ENCODE measurements at regions not wholly inside any gene's neighbourhood (a gene's known extent, or its start where the extent isn't known, plus 50 kb on each side); places are given as distances from the start of the nearest gene placed in this dataset.

DNA sequence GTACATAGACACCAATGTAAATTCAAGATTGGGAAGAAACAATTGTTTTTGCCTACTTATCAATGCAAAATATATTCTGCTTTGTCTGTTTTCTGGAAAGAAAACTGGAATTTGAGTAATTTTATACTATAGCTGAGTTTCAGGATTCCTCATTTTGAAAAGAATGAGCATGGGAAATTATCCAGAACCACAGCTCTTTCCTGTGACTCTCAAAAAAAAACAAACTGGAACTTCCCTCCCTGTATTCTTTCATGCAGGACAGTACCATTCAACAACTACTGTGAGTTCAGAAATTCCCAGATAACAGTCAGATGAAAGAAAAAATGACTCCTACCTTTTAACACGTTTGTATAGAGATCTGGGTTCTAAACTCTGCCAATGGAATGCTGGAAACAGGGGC lies 372.4 kb downstream of the TGFB2 start:
- 81% methylated on average over 1 of the region's 1 CpG; no CpG with 5 or more reads in 1 of the 2 experiments for WGBS, 2 experiments (ENCODE audit: extremely low coverage in 1 of 2, insufficient coverage in 1 of 2, insufficient read length in 1 of 2, insufficient replicate concordance in 2 of 2, low coverage in 1 of 2, low lambda C conversion rate in 2 of 2, missing lambda C conversion rate in 1 of 2)
- H4K5ac ChIP-seq (ENCODE audit: insufficient read length, low read depth, low read length), result no peak overlapping the region
- DNase-seq (ENCODE audit: low read depth in 1 of 2, low spot score in 2 of 2) (no peak), FAIRE-seq (no peak)
- no peaks in the 10 kb centered on the region for H3K79me2 ChIP-seq (ENCODE audit: control insufficient read depth in 1 of 2, insufficient read depth in 2 of 2, low read length in 2 of 2)
- H3K56ac ChIP-seq (replicated peaks; ENCODE audit: insufficient read length, low read depth, low read length), result no peak overlapping the region
- H2BK20ac ChIP-seq (ENCODE audit: low read length), result no peak overlapping the region
- no peaks in the 10 kb centered on the region for H3K4me1 ChIP-seq (replicated peaks in 1 of 4; ENCODE audit: control insufficient read depth in 3 of 4, insufficient read depth in 4 of 4, low read length in 3 of 4)
- H2BK12ac ChIP-seq (ENCODE audit: low read depth, low read length), result no peak overlapping the region
- H3K27me3 ChIP-seq (replicated peaks in 1 of 4; ENCODE audit: control insufficient read depth in 3 of 4, extremely low read depth in 1 of 4, insufficient read depth in 3 of 4, low read length in 3 of 4), result peaks cover 0 to 1% (median 0%) of the 10 kb centered on the region in 4 experiments; a peak in 1 of 7 replicates
- no peak overlapping the region for H2BK15ac ChIP-seq (ENCODE audit: low read length)
- CTCF ChIA-PET (ENCODE audit: partially characterized antibody), result no interaction called here
- no peak overlapping the region for H3K4ac ChIP-seq (replicated peaks; ENCODE audit: insufficient read length, low read depth, low read length)
- no peaks in the 10 kb centered on the region for H4K20me1 ChIP-seq (replicated peaks in 1 of 2; ENCODE audit: control insufficient read depth in 1 of 2, insufficient read depth in 2 of 2, low read length in 2 of 2)
- H3K23me2 ChIP-seq (ENCODE audit: low read depth, low read length), result no peaks in the 10 kb centered on the region
- H3K9me3 ChIP-seq (ENCODE audit: insufficient read depth in 2 of 2, low read depth in 1 of 2, low read length in 1 of 2), result no peaks in the 10 kb centered on the region; a peak in 1 of 4 replicates
- H3K79me1 ChIP-seq (ENCODE audit: low read depth, low read length), result no peaks in the 10 kb centered on the region
- no peak overlapping the region for H2AFZ ChIP-seq (ENCODE audit: low read length)
- no peak overlapping the region for H3K27ac ChIP-seq (ENCODE audit: low read depth, low read length)
- H3K36me3 ChIP-seq (ENCODE audit: control insufficient read depth in 2 of 4, insufficient read depth in 4 of 4, low read length in 3 of 4), result no peaks in the 10 kb centered on the region
- H4K91ac ChIP-seq (replicated peaks; ENCODE audit: insufficient read length, low read length), result no peak overlapping the region
- H3K14ac ChIP-seq (ENCODE audit: insufficient read length), result no peak overlapping the region
- H3K4me2 ChIP-seq (ENCODE audit: insufficient read depth in 1 of 2, low read depth in 2 of 2, low read length in 2 of 2), result no peak overlapping the region
- H3K23ac ChIP-seq (ENCODE audit: insufficient read length), result no peak overlapping the region
- H2AK5ac ChIP-seq (ENCODE audit: low read depth, low read length), result no peak overlapping the region
- no peak overlapping the region for H2BK5ac ChIP-seq (ENCODE audit: low read depth, low read length)
- no peak overlapping the region for H4K8ac ChIP-seq (ENCODE audit: extremely low read depth, insufficient read depth, low read length)
- H2BK120ac ChIP-seq (replicated peaks; ENCODE audit: low read depth, low read length), result no peak overlapping the region
- no peak overlapping the region for H3K18ac ChIP-seq (ENCODE audit: extremely low read depth, low read length)
- H3K4me3 ChIP-seq (ENCODE audit: extremely low read depth in 1 of 4, insufficient read depth in 2 of 4, low read depth in 3 of 4, low read length in 4 of 4), result no peak overlapping the region
- POLR2A ChIA-PET (ENCODE audit: partially characterized antibody), result no interaction called here
- H3K9ac ChIP-seq (replicated peaks in 1 of 4; ENCODE audit: extremely low read depth in 1 of 4, low read depth in 3 of 4, low read length in 3 of 4), result no peak overlapping the region
- TF ChIP-seq EP300 (IDR thresholded peaks at IDR 0.05; ENCODE audit: borderline replicate concordance in 1 of 2, low read depth in 2 of 2, low read length in 2 of 2), result no peak
- no peak for TF ChIP-seq FOSL1 (IDR thresholded peaks at IDR 0.05; ENCODE audit: insufficient read depth, low read depth, low read length)
- TF ChIP-seq SP2 (IDR thresholded peaks at IDR 0.05; ENCODE audit: low read length), result no peak
- TF ChIP-seq CBX8 (IDR thresholded peaks at IDR 0.05; ENCODE audit: borderline replicate concordance, low read depth, low read length), result no peak
- TF ChIP-seq CHD1 (IDR thresholded peaks at IDR 0.05; ENCODE audit: low read depth, low read length), result no peak
- TF ChIP-seq KDM1A (IDR thresholded peaks at IDR 0.05; ENCODE audit: borderline replicate concordance, low read length), result no peak
